B cell (primary cell): ENCODE measurements at regions not wholly inside any gene's neighbourhood (a gene's known extent, or its start where the extent isn't known, plus 50 kb on each side); places are given as distances from the start of the nearest gene placed in this dataset.

ENCODE experiments used
- ATAC-seq: fragments of 200-7000 bp; cut with Tn5 transposase; one replicate; pipeline ENCODE4 v1.10.0; 2021; ENCODE audit warnings: low read depth, mild to moderate bottlenecking, moderate number of reproducible peaks, moderate library complexity
- CTCF ChIA-PET: fragments of 350-600 bp; sonication (Branson Sonifier 250); formaldehyde crosslinking; loops from one replicate; lab custom pipeline; 2021; ENCODE audit warnings: antibody characterized with exemption, inconsistent platforms; lab: Charles Lee
- POLR2A ChIA-PET: fragments of 350-600 bp; sonication (Branson Sonifier 250); formaldehyde crosslinking; loops from one replicate; lab custom pipeline; 2021; ENCODE audit warnings: antibody characterized with exemption; lab: Charles Lee
- DNase-seq: peaks from one replicate; pipeline ENCODE4 v3.0.0; 2013
- H2AFZ ChIP-seq: 2 replicates; pipeline ENCODE4 v1.6.1; 2012; ENCODE audit warnings: mild to moderate bottlenecking, low read depth, low read length; ENCODE audit not compliant: insufficient read depth, poor library complexity, severe bottlenecking
- H3K27ac ChIP-seq, 2 donors: 1 replicate in 1 of 2; 2 replicates in 1 of 2; pipeline ENCODE4 v1.5.1; 2012 to 2013; ENCODE audit warnings: low read length in 2 of 2, mild to moderate bottlenecking in 2 of 2, moderate library complexity in 1 of 2
- H3K27me3 ChIP-seq, 4 experiments: fragments of 200-600 bp in 1 of 4; sonication (generic) in 1 of 4; replicated peaks in 1 of 4; 1 replicate in 2 of 4; 2 replicates in 2 of 4; pipeline versions ENCODE4 v1.6.1 to v1.7.0; 2013 to 2016; ENCODE audit warnings: low read length in 3 of 4, mild to moderate bottlenecking in 2 of 4, mixed read lengths in 1 of 4, moderate library complexity in 1 of 4; ENCODE audit not compliant: insufficient read depth in 4 of 4, control insufficient read depth in 3 of 4; ENCODE audit errors: control extremely low read depth in 1 of 4
- H3K36me3 ChIP-seq, 2 experiments: replicated peaks in 1 of 2; 1 replicate in 1 of 2; 2 replicates in 1 of 2; pipeline versions ENCODE4 v1.6.1 to v1.7.1; 2013; ENCODE audit warnings: low read length in 1 of 2; ENCODE audit not compliant: insufficient read depth in 2 of 2, control insufficient read depth in 1 of 2; ENCODE audit errors: control extremely low read depth in 1 of 2, extremely low read depth in 1 of 2
- H3K4me1 ChIP-seq, 2 donors: fragments of 200-600 bp in 1 of 2; sonication (generic) in 1 of 2; 1 replicate in 1 of 2; 2 replicates in 1 of 2; pipeline versions ENCODE4 v1.5.1 to v1.6.1; 2013 to 2017; ENCODE audit warnings: low read length in 2 of 2; ENCODE audit not compliant: control insufficient read depth in 2 of 2, insufficient read depth in 2 of 2
- H3K4me2 ChIP-seq: replicated peaks from 2 replicates; pipeline ENCODE3; 2012; ENCODE audit warnings: mild to moderate bottlenecking, low read depth, low read length; ENCODE audit not compliant: poor library complexity, severe bottlenecking
- H3K4me3 ChIP-seq, 5 experiments: fragments of 200-600 bp in 1 of 5; sonication (generic) in 1 of 5; 1 replicate in 3 of 5; 2 replicates in 2 of 5; pipeline versions ENCODE4 v1.5.1 to v1.7.0; 2011 to 2016; ENCODE audit warnings: low read length in 4 of 5, mild to moderate bottlenecking in 4 of 5, low read depth in 2 of 5, control low read depth in 1 of 5, moderate library complexity in 1 of 5; ENCODE audit not compliant: insufficient read depth in 1 of 5; ENCODE audit errors: control extremely low read depth in 1 of 5, extremely low read depth in 1 of 5
- H3K79me2 ChIP-seq: fragments of 200-600 bp; sonication (generic); one replicate; pipeline ENCODE4 v1.6.0; 2016; ENCODE audit warnings: low read length; ENCODE audit not compliant: control insufficient read depth, insufficient read depth
- H3K9ac ChIP-seq: fragments of 200-600 bp; sonication (generic); 2 replicates; pipeline ENCODE4 v1.6.1; 2017; ENCODE audit warnings: mild to moderate bottlenecking, low read length, moderate library complexity
- H3K9me3 ChIP-seq, 3 donors: one replicate each; pipeline versions ENCODE4 v1.6.1 to v1.7.1; 2013; ENCODE audit warnings: low read length in 2 of 3; ENCODE audit not compliant: control insufficient read depth in 2 of 3, insufficient read depth in 1 of 3; ENCODE audit errors: control extremely low read depth in 1 of 3
- H4K20me1 ChIP-seq: 2 replicates; pipeline ENCODE4 v1.6.0; 2012; ENCODE audit warnings: mild to moderate bottlenecking, low read length; ENCODE audit not compliant: insufficient read depth, control insufficient read depth, poor library complexity, severe bottlenecking
- H3K27ac Mint-ChIP-seq: one replicate; pipeline ENCODE4 v1.8.0; 2021; ENCODE audit warnings: mixed read lengths
- H3K27me3 Mint-ChIP-seq: one replicate; pipeline ENCODE4 v1.8.0; 2021; ENCODE audit warnings: mixed read lengths
- H3K4me1 Mint-ChIP-seq: one replicate; pipeline ENCODE4 v1.8.0; 2021; ENCODE audit warnings: mixed read lengths
- H3K4me3 Mint-ChIP-seq: one replicate; pipeline ENCODE4 v1.8.0; 2021; ENCODE audit warnings: mixed read lengths
- H3K9me3 Mint-ChIP-seq: one replicate; pipeline ENCODE4 v1.8.0; 2022; ENCODE audit warnings: mixed read lengths; ENCODE audit not compliant: insufficient read depth
- EZH2 ChIP-seq: IDR thresholded peaks from 2 replicates; pipeline ENCODE4 v1.6.1; 2012; ENCODE audit warnings: borderline replicate concordance, low read depth, mild to moderate bottlenecking, moderate library complexity, low read length; ENCODE audit not compliant: insufficient read depth, poor library complexity, severe bottlenecking
- WGBS: methylation state at CpG from one replicate; pipeline ENCODE4 v1.1.5; 2013; ENCODE audit warnings: missing lambda C conversion rate; ENCODE audit not compliant: insufficient coverage; 5-methylcytosine and 5-hydroxymethylcytosine counted together
- intact Hi-C: fragments of 100-400 bp; cut with micrococcal nuclease; formaldehyde crosslinking; loops from one replicate; pipeline ENCODE4 v1.10.0; 2022
- TF ChIP-seq, protein P1 (sequence below): fragments of 200-600 bp; IDR thresholded peaks from one replicate; pipeline ENCODE4 v1.8.0; 2022; ENCODE audit warnings: antibody characterized with exemption, mild to moderate bottlenecking

DNA sequence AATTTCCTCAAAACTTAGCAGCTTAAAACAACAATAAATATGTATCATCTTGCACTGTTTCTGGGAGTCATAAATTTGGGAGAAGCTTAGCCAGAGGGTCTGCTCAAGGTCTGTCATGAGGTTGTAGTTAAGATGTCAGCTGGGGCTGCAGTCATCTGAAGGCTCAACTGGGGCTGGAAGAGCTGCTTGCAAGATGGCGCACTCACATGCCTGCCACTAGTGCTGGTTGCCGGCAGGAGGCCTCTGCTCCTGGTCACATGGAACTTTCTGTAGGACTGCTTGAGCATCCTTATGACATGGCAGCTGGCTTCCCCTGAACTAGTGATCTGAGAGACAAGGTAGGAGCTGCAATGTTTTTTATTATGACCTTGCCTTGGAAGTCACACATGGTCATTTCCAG lies 215.5 kb upstream of the HAAO start:
- H3K27ac Mint-ChIP-seq: no peak overlapping the region

DNA sequence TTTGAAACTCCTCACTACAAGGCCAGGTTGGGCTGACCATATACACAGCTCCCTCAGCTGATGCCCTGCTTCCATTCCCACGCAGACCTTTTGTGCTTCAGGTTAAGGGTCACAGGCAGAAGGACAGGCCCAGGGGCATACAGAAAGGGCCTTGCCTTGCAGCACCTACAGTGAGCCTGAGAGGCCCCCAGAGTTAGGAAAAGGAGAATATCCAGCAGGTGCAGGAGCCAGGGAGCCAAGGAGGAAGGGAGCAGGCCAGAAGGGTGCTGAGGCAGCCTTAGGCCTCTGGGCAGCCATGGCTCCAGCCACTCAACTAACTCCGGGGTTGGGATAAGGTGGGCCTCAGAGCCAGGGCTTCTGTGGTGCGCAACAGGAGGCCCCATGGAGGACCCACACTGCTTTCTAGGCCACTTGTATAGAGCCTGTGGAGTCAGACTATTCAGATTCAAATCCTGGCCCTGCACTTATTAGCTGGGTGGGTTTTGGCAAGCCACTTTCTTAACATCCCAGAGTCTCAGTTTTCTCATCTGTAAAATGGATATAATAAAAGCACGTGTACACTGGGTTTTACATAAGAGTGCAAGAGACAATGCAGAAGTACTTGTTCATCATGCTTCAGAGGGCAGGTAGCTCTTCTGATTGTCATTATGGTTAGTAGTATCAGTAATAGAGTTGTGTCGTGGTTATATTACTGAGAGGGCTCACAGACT lies 214.6 kb upstream of the HAAO start:
- Mint-ChIP-seq H3K9me3 (peaks cover 6% of the 10 kb centered on the region), H3K4me3 (no peak overlapping the region), H3K4me1 (no peaks in the 10 kb centered on the region), H3K27ac (no peak overlapping the region), H3K27me3 (peaks cover 24% of the 10 kb centered on the region)
- no peak for TF ChIP-seq EZH2
- TF ChIP-seq, protein P1, sequence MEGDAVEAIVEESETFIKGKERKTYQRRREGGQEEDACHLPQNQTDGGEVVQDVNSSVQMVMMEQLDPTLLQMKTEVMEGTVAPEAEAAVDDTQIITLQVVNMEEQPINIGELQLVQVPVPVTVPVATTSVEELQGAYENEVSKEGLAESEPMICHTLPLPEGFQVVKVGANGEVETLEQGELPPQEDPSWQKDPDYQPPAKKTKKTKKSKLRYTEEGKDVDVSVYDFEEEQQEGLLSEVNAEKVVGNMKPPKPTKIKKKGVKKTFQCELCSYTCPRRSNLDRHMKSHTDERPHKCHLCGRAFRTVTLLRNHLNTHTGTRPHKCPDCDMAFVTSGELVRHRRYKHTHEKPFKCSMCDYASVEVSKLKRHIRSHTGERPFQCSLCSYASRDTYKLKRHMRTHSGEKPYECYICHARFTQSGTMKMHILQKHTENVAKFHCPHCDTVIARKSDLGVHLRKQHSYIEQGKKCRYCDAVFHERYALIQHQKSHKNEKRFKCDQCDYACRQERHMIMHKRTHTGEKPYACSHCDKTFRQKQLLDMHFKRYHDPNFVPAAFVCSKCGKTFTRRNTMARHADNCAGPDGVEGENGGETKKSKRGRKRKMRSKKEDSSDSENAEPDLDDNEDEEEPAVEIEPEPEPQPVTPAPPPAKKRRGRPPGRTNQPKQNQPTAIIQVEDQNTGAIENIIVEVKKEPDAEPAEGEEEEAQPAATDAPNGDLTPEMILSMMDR: no peak
- no peak for ATAC-seq
- no peak for DNase-seq
- H3K9me3 ChIP-seq: peaks cover 0 to 26% (median 3%) of the 10 kb centered on the region in 3 donors
- H3K79me2 ChIP-seq: no peaks in the 10 kb centered on the region
- no peaks in the 10 kb centered on the region for H3K4me1 ChIP-seq
- intact Hi-C loops: no loop called here
- no peak overlapping the region for H3K27ac ChIP-seq
- no peak overlapping the region for H3K9ac ChIP-seq
- ChIA-PET CTCF (no interaction called here), POLR2A (interaction anchor here (0.7 kb wide), 1 partner anchor 99 kb away, joined by 3 read pairs; no protein-coding TSS in a partner anchor)
- 100% methylated on average over 1 of the region's 5 CpGs for WGBS
- no peak overlapping the region for H3K4me3 ChIP-seq
- no peak overlapping the region for H2AFZ ChIP-seq
- no peaks in the 10 kb centered on the region for H3K36me3 ChIP-seq
- H3K4me2 ChIP-seq: no peak overlapping the region
- H3K27me3 ChIP-seq: peaks cover 0 to 20% (median under 1%) of the 10 kb centered on the region in 4 experiments
- H4K20me1 ChIP-seq: no peaks in the 10 kb centered on the region

More for the DNA sequence above, 215.5 kb upstream of the HAAO start:
- ChIA-PET CTCF (no interaction called here), POLR2A (no interaction called here)
- H3K36me3 ChIP-seq: no peaks in the 10 kb centered on the region
- Mint-ChIP-seq H3K9me3 (peaks cover 6% of the 10 kb centered on the region), H3K4me1 (no peaks in the 10 kb centered on the region), H3K27me3 (peaks cover 24% of the 10 kb centered on the region), H3K4me3 (no peak overlapping the region)
- no peaks in the 10 kb centered on the region for H4K20me1 ChIP-seq
- H3K79me2 ChIP-seq: no peaks in the 10 kb centered on the region
- H3K9ac ChIP-seq: no peak overlapping the region
- H3K9me3 ChIP-seq: peaks cover 0 to 26% (median 3%) of the 10 kb centered on the region in 3 donors
- H3K27me3 ChIP-seq: peaks cover 0 to 20% (median under 1%) of the 10 kb centered on the region in 4 experiments
- TF ChIP-seq, protein P1: no peak
- no peak for TF ChIP-seq EZH2
- no peak overlapping the region for H3K4me2 ChIP-seq
- no peaks in the 10 kb centered on the region for H3K4me1 ChIP-seq
- H3K4me3 ChIP-seq: no peak overlapping the region
- DNase-seq (no peak), ATAC-seq (no peak)
- intact Hi-C loops: no loop called here
- WGBS: 100% methylated on average over 2 of the region's 2 CpGs
- H3K27ac ChIP-seq: no peak overlapping the region
- H2AFZ ChIP-seq: no peak overlapping the region
